Fibroblast of lung (primary cell): ENCODE measurements at regions not wholly inside any gene's neighbourhood (a gene's known extent, or its start where the extent isn't known, plus 50 kb on each side); places are given as distances from the start of the nearest gene placed in this dataset.

Source experiments
- DNase-seq, 2 donors: peaks; one replicate each; pipeline versions ENCODE4 v3.0.0 to v3.0.0-alpha.2; 2010; ENCODE audit warnings: low read depth in 2 of 2
- H2AFZ ChIP-seq: 2 replicates; pipeline ENCODE4 v1.5.1; 2012; ENCODE audit warnings: low read length, control low read depth, inconsistent platforms
- H3K27ac ChIP-seq: 2 replicates; pipeline ENCODE4 v1.5.1; 2011; ENCODE audit warnings: low read length, control low read depth; ENCODE audit not compliant: insufficient read depth
- H3K27me3 ChIP-seq: 2 replicates; pipeline ENCODE4 v1.5.1; 2011; ENCODE audit warnings: mild to moderate bottlenecking, low read length; ENCODE audit not compliant: control insufficient read depth, insufficient read depth
- H3K36me3 ChIP-seq: 2 replicates; pipeline ENCODE4 v1.5.1; 2011; ENCODE audit warnings: low read length; ENCODE audit not compliant: control insufficient read depth, insufficient read depth
- H3K4me1 ChIP-seq: 2 replicates; pipeline ENCODE4 v1.5.1; 2011; ENCODE audit warnings: low read length; ENCODE audit not compliant: control insufficient read depth, insufficient read depth; ENCODE audit errors: extremely low read depth
- H3K4me2 ChIP-seq: 2 replicates; pipeline ENCODE4 v1.5.1; 2011; ENCODE audit warnings: low read length, control low read depth; ENCODE audit not compliant: insufficient read depth; ENCODE audit errors: extremely low read depth
- H3K4me3 ChIP-seq, 4 experiments: fragments of 200-600 bp in 1 of 4; sonication (generic) in 1 of 4; replicated peaks in 1 of 4; 2 replicates each; pipeline ENCODE4 v1.5.1; 2011 to 2016; ENCODE audit warnings: low read length in 4 of 4, low read depth in 3 of 4, mild to moderate bottlenecking in 3 of 4, control low read depth in 2 of 4, inconsistent platforms in 1 of 4, mixed read lengths in 1 of 4; ENCODE audit not compliant: insufficient read depth in 1 of 4; ENCODE audit errors: control extremely low read depth in 1 of 4
- H3K79me2 ChIP-seq: 2 replicates; pipeline ENCODE4 v1.5.1; 2012; ENCODE audit warnings: mild to moderate bottlenecking, low read length, inconsistent platforms; ENCODE audit not compliant: control insufficient read depth, insufficient read depth
- H3K9ac ChIP-seq: 2 replicates; pipeline ENCODE4 v1.5.1; 2011; ENCODE audit warnings: mild to moderate bottlenecking, low read length, control low read depth; ENCODE audit not compliant: insufficient read depth
- H3K9me3 ChIP-seq: 2 replicates; pipeline ENCODE4 v1.5.1; 2012; ENCODE audit warnings: low read depth, low read length; ENCODE audit not compliant: control insufficient read depth, insufficient read depth
- H4K20me1 ChIP-seq: 2 replicates; pipeline ENCODE4 v1.5.1; 2011; ENCODE audit warnings: low read length; ENCODE audit not compliant: control insufficient read depth, insufficient read depth; ENCODE audit errors: extremely low read depth
- CTCF ChIP-seq, 2 donors: IDR thresholded peaks in 1 of 2; conservative IDR thresholded peaks in 1 of 2; 1 replicate in 1 of 2; 2 replicates in 1 of 2; pipeline ENCODE4 v1.5.1; 2011 to 2012; ENCODE audit warnings: low read length in 2 of 2, control low read depth in 1 of 2, inconsistent platforms in 1 of 2, low read depth in 1 of 2, mild to moderate bottlenecking in 1 of 2
- EZH2 ChIP-seq: IDR thresholded peaks from 2 replicates; pipeline ENCODE4 v1.5.1; 2012; ENCODE audit warnings: low read length, control low read depth, mild to moderate bottlenecking; ENCODE audit errors: missing control alignments

DNA sequence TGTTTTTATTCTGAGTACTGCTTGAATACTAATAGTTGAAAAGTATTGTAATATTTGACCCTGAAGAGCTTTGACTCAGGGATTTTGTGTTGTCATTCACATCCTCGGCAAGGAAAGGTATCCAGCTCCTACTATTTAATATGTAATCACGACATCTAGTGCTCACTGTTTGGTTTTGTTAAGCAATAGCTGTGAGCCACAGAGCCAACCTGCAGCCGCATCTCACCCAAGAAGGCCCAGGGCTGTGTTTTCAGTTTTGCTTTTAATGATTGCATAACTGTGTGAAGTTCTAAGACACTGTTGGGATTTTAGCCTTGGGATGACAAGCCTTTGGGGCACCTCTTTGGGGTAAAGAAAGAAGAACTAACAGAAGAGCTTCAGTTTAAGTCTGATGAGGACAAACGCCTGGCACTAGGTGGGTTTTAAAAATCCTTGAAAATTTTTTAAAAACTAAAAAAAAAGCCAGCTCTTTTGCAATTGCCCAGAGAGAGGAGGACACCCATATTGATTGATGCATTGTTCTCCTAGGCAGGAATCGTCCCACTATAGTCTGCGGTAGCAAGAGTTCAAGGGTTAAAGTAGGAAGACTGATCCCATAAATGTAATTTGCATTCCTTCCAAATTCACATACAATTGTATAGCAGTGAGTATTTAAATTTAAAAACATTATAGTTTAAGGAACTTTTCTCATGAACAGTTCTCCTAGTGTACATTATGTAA, 157.8 kb downstream of the RELL1 start:
- Histone ChIP-seq H3K27me3 (no peaks in the 10 kb centered on the region), H4K20me1 (no peaks in the 10 kb centered on the region), H3K4me3 (no peak overlapping the region), H3K36me3 (no peaks in the 10 kb centered on the region), H3K4me1 (no peaks in the 10 kb centered on the region), H3K27ac (no peak overlapping the region), H3K9me3 (no peaks in the 10 kb centered on the region), H3K4me2 (no peak overlapping the region), H2AFZ (no peak overlapping the region), H3K79me2 (no peaks in the 10 kb centered on the region), H3K9ac (no peak overlapping the region)
- no peak for DNase-seq
- no peak for TF ChIP-seq CTCF (conservative IDR thresholded peaks at IDR 0.05 in 1 of 2, IDR thresholded peaks at IDR 0.05 in 1 of 2; ENCODE audit: low read depth in 1 of 2, low read length in 2 of 2)
- TF ChIP-seq EZH2 = no peak

- no peaks in the 10 kb centered on the region for H3K4me1 ChIP-seq
- no peak overlapping the region for H3K9ac ChIP-seq
- TF ChIP-seq CTCF (conservative IDR thresholded peaks at IDR 0.05 in 1 of 2, IDR thresholded peaks at IDR 0.05 in 1 of 2; ENCODE audit: low read depth in 1 of 2, low read length in 2 of 2) (no peak), EZH2 (no peak)
- H3K27me3 ChIP-seq = no peaks in the 10 kb centered on the region
- H4K20me1 ChIP-seq = no peaks in the 10 kb centered on the region
- H3K79me2 ChIP-seq = no peaks in the 10 kb centered on the region
- H3K36me3 ChIP-seq = no peaks in the 10 kb centered on the region
- H2AFZ ChIP-seq = no peak overlapping the region
- H3K9me3 ChIP-seq = no peaks in the 10 kb centered on the region
- H3K4me2 ChIP-seq = no peak overlapping the region
- H3K27ac ChIP-seq = no peak overlapping the region
- no peak for DNase-seq
- H3K4me3 ChIP-seq = no peak overlapping the region
Observed at GRCh38 chr4:37524267-37524666, 161.9 kb downstream of the RELL1 start.

GRCh38 chr4:37522996-37523395, 163.2 kb downstream of the RELL1 start:
- Histone ChIP-seq H3K9ac (no peak overlapping the region), H3K4me2 (no peak overlapping the region), H3K4me1 (no peaks in the 10 kb centered on the region), H3K4me3 (no peak overlapping the region), H3K79me2 (no peaks in the 10 kb centered on the region), H3K27ac (no peak overlapping the region), H3K9me3 (no peaks in the 10 kb centered on the region), H3K36me3 (no peaks in the 10 kb centered on the region), H2AFZ (no peak overlapping the region), H4K20me1 (no peaks in the 10 kb centered on the region), H3K27me3 (no peaks in the 10 kb centered on the region)
- TF ChIP-seq CTCF (conservative IDR thresholded peaks at IDR 0.05 in 1 of 2, IDR thresholded peaks at IDR 0.05 in 1 of 2; ENCODE audit: low read depth in 1 of 2, low read length in 2 of 2) = no peak
- no peak for TF ChIP-seq EZH2
- no peak for DNase-seq
